ENCODE measurements at regions not wholly inside any gene's neighbourhood (a gene's known extent, or its start where the extent isn't known, plus 50 kb on each side); places are given as distances from the start of the nearest gene placed in this dataset.

DNA sequence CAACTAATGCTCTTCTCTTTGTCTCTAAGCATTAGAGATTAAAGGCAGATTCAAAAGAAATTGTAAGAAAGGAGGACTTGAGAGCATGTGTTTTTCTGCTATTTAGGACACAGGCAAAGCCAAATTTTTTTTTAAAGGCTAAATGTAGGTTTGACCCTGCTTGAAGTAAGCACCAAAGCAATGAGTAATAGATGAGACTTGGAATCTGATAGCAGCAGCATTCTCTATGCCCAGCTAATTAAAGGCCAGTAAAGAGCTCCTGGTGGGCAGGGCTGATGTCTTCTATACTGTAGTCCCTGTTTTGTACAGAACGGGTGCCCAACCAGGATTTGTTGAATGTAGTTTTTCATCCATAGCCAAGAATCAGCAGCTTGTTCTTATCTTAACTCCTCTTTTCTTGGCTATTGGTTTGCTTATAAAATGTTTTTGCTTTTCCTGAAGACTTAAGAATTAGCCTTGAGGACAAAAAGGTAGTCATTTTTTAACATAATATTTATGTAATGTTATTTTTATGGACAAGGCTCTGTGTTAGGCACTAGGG is 179.6 kb downstream of the LMO4 start:
- FAIRE-seq (no peak), DNase-seq (ENCODE audit: insufficient read length, low spot score) (no peak)
- no peak for TF ChIP-seq POLR2A (IDR thresholded peaks at IDR 0.05; ENCODE audit: low read depth, low read length)

DNA sequence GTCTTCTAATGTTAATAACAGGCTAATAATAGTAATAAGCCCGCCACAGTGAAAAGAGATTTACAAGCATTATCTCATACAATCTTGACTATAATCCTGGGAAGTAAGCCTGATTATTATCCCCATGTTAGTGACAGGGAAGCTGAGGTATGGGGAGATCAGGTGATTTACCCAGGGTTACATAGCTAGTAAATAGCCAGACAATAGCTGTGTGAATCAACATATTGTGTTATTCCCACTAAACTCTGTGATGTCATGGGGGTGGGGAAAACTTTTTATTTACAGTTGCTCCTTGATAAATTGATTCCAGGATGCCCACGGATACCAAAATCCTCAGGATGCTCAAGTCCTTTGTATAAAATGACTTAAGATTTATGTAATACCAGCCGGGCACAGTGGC is 181.9 kb downstream of the LMO4 start:
- no peak for FAIRE-seq
- DNase-seq (ENCODE audit: insufficient read length, low spot score): no peak
- TF ChIP-seq POLR2A (IDR thresholded peaks at IDR 0.05; ENCODE audit: low read depth, low read length): no peak

DNA sequence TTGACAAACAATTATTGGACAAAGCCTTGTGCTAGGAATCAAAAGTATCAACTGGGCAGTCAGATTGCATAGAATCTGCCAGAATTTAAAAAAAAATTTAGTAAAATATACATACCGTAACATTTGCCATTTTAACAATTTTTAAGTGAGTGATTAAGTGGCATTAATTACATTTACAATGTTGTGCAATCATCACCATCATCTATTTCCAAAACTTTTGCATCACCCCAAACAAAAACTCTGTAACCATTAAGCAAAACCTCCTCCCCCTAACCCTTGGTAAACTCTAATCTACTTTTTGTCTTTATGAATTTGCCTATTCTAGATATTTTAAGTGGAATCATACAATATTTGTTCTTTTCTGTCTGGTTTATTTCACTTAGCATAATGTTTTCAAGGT is 182.8 kb downstream of the LMO4 start:
- FAIRE-seq (no peak), DNase-seq (ENCODE audit: insufficient read length, low spot score) (no peak)
- TF ChIP-seq POLR2A (IDR thresholded peaks at IDR 0.05; ENCODE audit: low read depth, low read length): no peak

DNA sequence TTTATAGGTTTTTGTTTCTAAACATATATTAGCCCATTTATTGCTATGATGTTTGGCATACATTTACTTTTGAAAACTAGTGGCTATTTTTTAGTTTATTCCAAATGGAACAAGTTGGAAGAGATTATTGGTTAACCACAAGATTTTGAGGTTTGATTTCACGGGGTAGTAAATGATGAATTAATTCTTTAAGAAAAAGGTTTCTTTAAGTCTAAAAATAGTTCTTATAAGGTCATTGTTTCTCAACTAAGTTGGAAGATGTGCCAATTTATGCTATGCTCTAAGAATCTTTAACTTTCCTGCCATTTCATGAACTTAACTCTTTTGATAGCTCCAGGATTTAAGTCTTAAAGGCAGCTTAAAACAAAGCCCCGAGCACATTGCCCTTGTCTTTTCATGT is 183.8 kb downstream of the LMO4 start:
- DNase-seq (ENCODE audit: insufficient read length, low spot score): no peak
- no peak for TF ChIP-seq POLR2A (IDR thresholded peaks at IDR 0.05; ENCODE audit: low read depth, low read length)
- FAIRE-seq: no peak

DNA sequence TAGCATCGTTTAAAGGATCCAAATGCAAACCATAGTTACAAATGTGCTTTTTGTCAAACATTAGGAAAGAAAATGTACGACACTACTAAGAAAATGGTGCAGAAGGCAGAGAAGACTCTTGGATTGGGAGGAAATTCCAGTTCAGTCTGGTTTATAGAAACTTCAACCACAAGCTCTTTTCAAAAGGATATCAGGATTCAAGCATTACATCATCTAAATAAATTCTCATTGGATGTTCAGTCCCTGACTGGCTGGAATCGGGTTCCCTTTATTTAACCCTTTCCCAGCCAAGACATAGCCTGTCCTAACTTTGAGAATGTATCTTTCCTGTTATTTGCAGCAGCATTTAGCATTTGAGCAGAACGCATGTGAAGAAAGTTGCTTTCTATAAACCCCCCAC is 184.6 kb downstream of the LMO4 start:
- DNase-seq (ENCODE audit: insufficient read length, low spot score) (no peak), FAIRE-seq (no peak)
- TF ChIP-seq POLR2A (IDR thresholded peaks at IDR 0.05; ENCODE audit: low read depth, low read length): no peak

DNA sequence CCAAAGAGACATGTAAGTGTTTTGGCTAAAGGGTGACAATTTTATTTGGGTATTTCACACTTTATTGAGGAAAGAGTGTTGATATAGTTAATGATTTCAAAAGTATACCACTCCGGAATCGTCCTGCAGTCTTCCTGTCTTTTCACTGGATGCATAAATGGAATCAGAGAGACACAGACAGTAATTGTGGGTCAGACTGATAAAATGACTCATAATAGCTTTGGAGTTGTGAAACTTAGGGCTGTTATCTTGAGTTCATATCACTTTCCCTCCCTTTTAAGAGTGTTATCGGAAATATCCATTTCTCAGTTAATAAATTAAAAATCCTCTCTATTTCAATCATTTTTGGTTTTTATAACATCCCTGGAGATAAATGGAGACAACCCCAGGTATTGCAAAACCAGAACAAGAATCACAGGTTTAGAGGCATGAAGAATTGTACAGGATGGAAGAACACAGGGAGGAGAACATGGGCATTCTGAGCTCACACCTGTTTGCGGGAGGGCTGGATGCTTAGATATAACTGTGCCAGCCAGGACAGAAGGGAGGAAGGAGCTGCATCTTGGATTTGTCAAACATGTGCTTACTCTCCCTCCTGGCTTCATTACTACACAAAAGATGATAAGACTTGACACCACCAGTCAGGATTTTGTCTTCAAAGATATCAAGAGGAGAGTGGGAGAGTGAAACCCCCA is 185.4 kb downstream of the LMO4 start:
- no peak for DNase-seq (ENCODE audit: insufficient read length, low spot score)
- TF ChIP-seq POLR2A (IDR thresholded peaks at IDR 0.05; ENCODE audit: low read depth, low read length): no peak
- FAIRE-seq: no peak

DNA sequence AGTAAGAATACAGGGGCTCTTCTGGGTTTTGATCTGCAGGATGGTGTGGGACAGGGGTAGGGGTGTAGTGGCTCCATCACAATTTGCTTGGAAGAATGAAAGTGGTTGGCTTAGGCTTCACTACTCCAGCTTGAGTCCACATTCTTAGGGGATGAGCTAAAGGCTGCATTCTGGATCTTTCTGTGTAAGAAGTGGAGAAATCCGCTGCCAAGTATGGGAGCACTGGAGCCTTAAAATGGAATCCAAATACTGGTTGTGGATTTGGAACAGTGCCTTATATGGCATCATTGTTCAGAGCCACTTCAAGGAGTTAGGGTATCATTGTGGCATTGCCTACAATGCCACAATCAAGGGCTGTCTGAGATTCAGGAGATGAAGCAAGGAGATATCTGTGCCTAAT is 187.1 kb downstream of the LMO4 start:
- FAIRE-seq: no peak
- TF ChIP-seq POLR2A (IDR thresholded peaks at IDR 0.05; ENCODE audit: low read depth, low read length): no peak
- no peak for DNase-seq (ENCODE audit: insufficient read length, low spot score)

DNA sequence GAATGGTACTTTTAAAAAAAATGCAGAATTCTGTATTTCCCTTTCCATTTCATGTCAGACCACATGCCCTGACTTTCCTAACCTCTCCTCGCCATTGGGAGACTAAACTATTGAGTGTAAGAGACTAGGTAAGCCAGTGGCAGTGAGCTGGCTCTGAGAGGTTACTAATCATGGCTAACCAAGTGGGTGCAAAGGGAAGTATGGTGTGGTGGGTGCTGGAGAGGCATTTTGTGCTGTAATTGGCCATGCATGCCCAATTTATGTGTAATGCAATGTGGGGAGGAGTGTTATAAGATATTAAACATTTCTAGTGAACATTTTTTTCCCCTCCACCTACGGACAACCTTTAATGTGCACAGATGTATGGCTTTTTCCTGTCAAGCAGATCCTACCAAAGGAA is 190.1 kb downstream of the LMO4 start:
- DNase-seq (ENCODE audit: insufficient read length, low spot score) (no peak), FAIRE-seq (no peak)
- no peak for TF ChIP-seq POLR2A (IDR thresholded peaks at IDR 0.05; ENCODE audit: low read depth, low read length)

DNA sequence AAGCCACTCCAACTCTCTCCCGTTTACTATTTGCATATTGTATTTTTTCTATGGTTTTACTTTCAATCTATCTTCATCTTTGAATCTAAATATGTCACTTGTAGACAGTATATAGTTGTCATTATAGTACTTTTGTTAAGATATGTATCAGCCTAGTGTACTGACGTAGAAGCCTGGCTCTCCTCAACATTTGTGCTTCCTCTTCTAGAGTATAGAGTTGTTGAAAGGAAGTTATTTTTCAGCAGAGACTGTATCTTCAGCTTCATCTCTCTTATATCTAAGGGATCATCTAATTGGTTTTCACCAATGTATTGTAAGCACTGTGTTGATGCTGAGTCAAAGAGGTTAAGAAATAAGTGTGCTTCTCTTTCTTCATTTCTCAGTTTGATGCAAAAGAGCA is 192.8 kb downstream of the LMO4 start:
- no peak for TF ChIP-seq POLR2A (IDR thresholded peaks at IDR 0.05; ENCODE audit: low read depth, low read length)
- FAIRE-seq: no peak
- DNase-seq (ENCODE audit: insufficient read length, low spot score): no peak

DNA sequence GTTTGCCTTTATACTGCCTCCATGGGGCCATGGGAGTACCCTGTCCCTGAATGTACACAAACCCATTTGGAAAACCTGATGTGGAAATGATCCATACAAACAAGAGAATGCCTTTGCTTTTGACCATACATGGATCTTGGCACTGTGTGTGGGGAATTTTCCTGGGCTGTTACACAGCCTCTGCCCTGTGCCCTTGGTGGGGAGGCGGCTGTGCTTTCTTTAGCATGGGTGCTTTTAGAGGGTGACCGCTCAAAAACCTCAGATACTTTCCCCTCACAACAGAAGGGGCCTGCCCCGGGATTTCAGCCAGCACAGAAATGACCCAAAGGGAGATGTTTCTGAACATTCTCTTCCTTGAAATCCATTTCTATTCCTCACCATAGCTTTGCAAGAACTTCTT is 194.8 kb downstream of the LMO4 start:
- FAIRE-seq: no peak
- no peak for DNase-seq (ENCODE audit: insufficient read length, low spot score)
- TF ChIP-seq POLR2A (IDR thresholded peaks at IDR 0.05; ENCODE audit: low read depth, low read length): no peak

DNA sequence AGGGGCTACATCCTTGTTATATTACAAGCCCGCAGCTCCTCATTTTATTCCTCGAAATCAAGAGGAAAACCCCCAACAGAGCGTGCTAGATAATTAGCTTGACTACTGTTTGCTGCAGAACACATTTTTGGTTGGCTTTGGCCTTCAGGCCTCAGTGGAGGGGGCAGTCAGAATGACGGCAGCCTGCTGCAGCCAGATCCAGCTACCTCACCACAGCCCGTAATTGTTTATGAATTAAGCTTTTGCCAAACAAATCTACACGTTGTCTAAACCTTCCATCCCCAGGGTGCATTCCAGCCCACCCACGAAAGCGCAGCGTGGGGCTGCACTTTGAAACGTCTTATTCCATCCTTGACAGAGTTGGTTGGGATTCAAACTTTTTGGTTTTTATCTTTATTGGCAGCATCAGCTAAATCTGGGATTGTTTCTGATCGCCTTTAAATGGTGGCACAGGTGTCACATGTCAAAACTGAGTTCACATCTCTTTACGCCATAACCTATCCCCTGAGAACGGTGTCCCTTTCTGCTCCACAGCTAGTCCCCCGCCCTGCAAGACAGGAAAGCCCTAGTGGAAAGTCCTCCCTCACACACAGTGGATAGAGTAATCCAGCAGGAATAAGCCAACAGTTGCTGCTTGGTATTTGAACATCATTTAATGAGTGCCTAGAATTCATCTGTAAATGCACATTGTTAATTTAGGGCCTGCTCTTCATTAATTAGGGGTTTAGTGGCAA is 195.5 kb downstream of the LMO4 start:
- TF ChIP-seq POLR2A (IDR thresholded peaks at IDR 0.05; ENCODE audit: low read depth, low read length): no peak
- no peak for FAIRE-seq
- DNase-seq (ENCODE audit: insufficient read length, low spot score): no peak

DNA sequence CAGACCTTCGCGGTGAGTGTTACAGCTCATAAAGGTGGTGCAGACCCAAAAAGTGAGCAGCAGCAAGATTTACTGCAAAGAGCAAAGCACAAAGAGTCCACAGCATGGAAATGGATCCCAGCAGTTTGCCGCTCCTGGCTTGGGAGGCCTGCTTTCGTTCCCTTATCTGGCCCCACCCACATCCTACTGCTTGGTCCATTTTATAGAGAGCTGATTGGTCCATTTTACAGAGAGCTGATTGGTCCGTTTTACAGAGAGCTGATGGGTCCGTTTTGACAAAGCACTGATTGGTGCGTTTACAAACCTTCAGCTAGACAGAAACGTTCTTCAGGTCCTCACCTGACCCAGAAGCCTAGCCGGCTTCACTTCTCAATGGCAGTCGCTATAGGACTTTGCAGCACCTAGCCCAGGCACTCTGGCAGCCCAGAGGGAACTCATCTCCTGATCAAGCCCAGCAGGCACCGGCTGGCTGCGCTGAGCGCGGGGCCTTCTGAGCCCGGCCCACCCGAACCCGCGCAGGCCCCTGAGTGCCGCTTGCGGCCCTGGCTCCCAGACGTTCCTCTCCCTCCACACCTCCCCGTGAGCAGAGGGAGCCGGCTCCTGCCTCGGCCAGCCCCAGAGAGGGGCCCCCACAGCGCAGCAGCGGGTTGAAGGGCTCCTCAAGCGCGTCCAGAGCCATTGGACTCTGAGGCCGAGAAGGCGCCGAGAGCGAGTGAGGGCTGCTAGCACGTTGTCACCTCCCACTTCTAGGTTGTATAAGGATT is 200.3 kb downstream of the LMO4 start:
- FAIRE-seq: no peak

DNA sequence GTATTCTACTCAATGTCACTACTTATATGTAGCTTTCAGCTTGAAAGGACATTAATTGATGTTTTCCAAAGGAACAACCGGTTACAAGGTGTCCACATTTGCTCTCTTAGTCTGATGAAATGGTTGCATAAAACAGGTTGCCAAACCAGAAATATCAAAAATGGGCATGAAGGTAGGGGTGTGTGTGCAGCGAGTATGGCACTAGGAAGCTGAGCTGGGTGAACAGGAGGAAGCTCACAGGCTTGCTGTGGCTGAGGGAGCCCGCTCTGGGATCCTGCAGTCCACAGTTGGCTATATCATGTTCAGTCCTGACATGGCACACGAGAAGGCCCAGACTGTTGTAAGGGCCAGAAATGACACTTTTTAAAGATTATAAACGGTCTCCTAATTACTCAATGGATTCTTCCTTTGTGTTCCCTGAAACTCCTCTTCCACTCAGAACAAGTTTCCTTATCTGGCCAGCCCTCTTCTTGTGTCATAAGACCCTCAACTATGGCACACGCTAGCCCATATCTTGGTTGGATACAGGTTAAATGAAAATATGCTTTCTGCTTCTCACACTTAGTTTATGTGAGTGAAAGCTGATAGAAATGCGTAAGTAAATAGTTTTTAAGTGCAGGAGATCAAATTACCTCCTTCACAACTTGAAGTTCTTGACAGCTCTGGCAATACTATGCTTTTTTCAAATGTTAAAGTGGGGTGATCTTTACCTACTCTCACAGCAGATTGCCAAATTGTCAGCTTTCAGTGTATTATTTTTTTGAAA is 201.5 kb downstream of the LMO4 start:
- no peak for TF ChIP-seq POLR2A (IDR thresholded peaks at IDR 0.05; ENCODE audit: low read depth, low read length)
- DNase-seq (ENCODE audit: insufficient read length, low spot score): no peak
- no peak for FAIRE-seq

More for the DNA sequence above, 200.3 kb downstream of the LMO4 start:
- no peak for TF ChIP-seq POLR2A (IDR thresholded peaks at IDR 0.05; ENCODE audit: low read depth, low read length)
- no peak for DNase-seq (ENCODE audit: insufficient read length, low spot score)

DNA sequence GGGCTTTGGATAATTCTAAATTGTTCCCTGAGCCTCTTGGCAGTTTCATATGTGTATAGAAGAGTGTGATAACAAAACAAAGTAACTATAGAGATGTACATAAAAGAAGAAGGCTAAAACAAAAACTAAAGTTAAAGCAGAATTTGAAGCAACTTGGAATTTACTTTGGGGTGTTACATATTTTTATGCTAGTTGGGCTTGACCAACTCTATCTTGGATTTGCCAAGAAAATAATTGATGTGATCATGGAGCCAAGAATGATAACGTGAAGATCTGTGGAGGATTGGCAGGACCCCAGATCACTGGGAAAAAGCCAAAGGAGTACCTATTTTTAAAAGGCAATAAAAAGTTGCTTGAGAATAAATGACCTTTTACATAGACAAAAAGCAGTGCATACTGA is 206.9 kb downstream of the LMO4 start:
- FAIRE-seq: no peak
- TF ChIP-seq POLR2A (IDR thresholded peaks at IDR 0.05; ENCODE audit: low read depth, low read length): no peak

More for the DNA sequence above, 206.9 kb downstream of the LMO4 start:
- DNase-seq (ENCODE audit: insufficient read length, low spot score): no peak
